NCI-H1694 (cell line): ENCODE measurements at regions not wholly inside any gene's neighbourhood (a gene's known extent, or its start where the extent isn't known, plus 50 kb on each side); places are given as distances from the start of the nearest gene placed in this dataset.

ENCODE experiments used
- DNase-seq: peaks from one replicate; lab custom pipeline; 2025; lab: John Stamatoyannopoulos, UW

GRCh38 chr4:152235718-152236117, 300.2 kb downstream of the FBXW7 start:
- DNase-seq: no peak

GRCh38 chr4:152234571-152234970, 301.3 kb downstream of the FBXW7 start:
- no peak for DNase-seq

GRCh38 chr4:152232271-152232670, 303.6 kb downstream of the FBXW7 start:
- no peak for DNase-seq

- DNase-seq: no peak
Observed at GRCh38 chr4:152229782-152230289, 306.1 kb downstream of the FBXW7 start.

GRCh38 chr4:152225680-152226079, 310.2 kb downstream of the FBXW7 start:
- DNase-seq: no peak

GRCh38 chr4:152224721-152225420, 311.0 kb downstream of the FBXW7 start:
- no peak for DNase-seq

GRCh38 chr4:152224223-152224622, 311.7 kb downstream of the FBXW7 start:
- no peak for DNase-seq

- no peak for DNase-seq
Observed at GRCh38 chr4:152223600-152223999, 312.3 kb downstream of the FBXW7 start.

GRCh38 chr4:152221816-152222516, 313.9 kb downstream of the FBXW7 start:
- no peak for DNase-seq

GRCh38 chr4:152220201-152220666, 315.7 kb downstream of the FBXW7 start:
- DNase-seq: no peak

GRCh38 chr4:152218576-152218975, 317.3 kb downstream of the FBXW7 start:
- no peak for DNase-seq

GRCh38 chr4:152217896-152218295, 318.0 kb downstream of the FBXW7 start:
- no peak for DNase-seq

- no peak for DNase-seq
Observed at GRCh38 chr4:152211936-152212653, 323.8 kb downstream of the FBXW7 start.

- DNase-seq: no peak
Observed at GRCh38 chr4:152209772-152210493, 326.0 kb downstream of the FBXW7 start.

GRCh38 chr4:152207378-152207720, 328.5 kb downstream of the FBXW7 start:
- no peak for DNase-seq

- DNase-seq: no peak
Observed at GRCh38 chr4:152206646-152207377, 329.1 kb downstream of the FBXW7 start.

GRCh38 chr4:152206185-152206584, 329.7 kb downstream of the FBXW7 start:
- DNase-seq: no peak

GRCh38 chr4:152202415-152202814, 333.5 kb downstream of the FBXW7 start:
- DNase-seq: no peak

GRCh38 chr4:152200511-152201333, 335.2 kb downstream of the FBXW7 start:
- no peak for DNase-seq

- no peak for DNase-seq
Observed at GRCh38 chr4:152197211-152197610, 338.7 kb downstream of the FBXW7 start.

- no peak for DNase-seq
Observed at GRCh38 chr4:152195888-152196287, 340.0 kb downstream of the FBXW7 start.
